BLaER1 (cell line): ENCODE measurements at regions not wholly inside any gene's neighbourhood (a gene's known extent, or its start where the extent isn't known, plus 50 kb on each side); places are given as distances from the start of the nearest gene placed in this dataset.

Experiments
- H3K27ac ChIP-seq: shearing (Covaris generic); formaldehyde crosslinking; 2 replicates; pipeline ENCODE4 v1.8.1; 2022
- H3K27me3 ChIP-seq: shearing (Covaris generic); formaldehyde crosslinking; 2 replicates; pipeline ENCODE4 v1.8.1; 2022
- H3K36me3 ChIP-seq: shearing (Covaris generic); formaldehyde crosslinking; 2 replicates; pipeline ENCODE4 v1.8.1; 2022
- H3K4me1 ChIP-seq: shearing (Covaris generic); formaldehyde crosslinking; 2 replicates; pipeline ENCODE4 v1.8.1; 2022
- H3K4me2 ChIP-seq: shearing (Covaris generic); formaldehyde crosslinking; 2 replicates; pipeline ENCODE4 v1.8.1; 2022
- H3K4me3 ChIP-seq: shearing (Covaris generic); formaldehyde crosslinking; 2 replicates; pipeline ENCODE4 v1.8.1; 2022
- H3K9ac ChIP-seq: shearing (Covaris generic); formaldehyde crosslinking; 2 replicates; pipeline ENCODE4 v1.8.1; 2022
- H3K9me3 ChIP-seq: shearing (Covaris generic); formaldehyde crosslinking; 2 replicates; pipeline ENCODE4 v1.8.1; 2022
- H4K20me1 ChIP-seq: shearing (Covaris generic); formaldehyde crosslinking; 2 replicates; pipeline ENCODE4 v1.8.1; 2022
- Cebpa-rat ChIP-seq: shearing (Covaris generic); IDR thresholded peaks from 2 replicates; pipeline ENCODE4 v1.8.1; 2022

- no peak overlapping the region for H3K9ac ChIP-seq
- H4K20me1 ChIP-seq: no peaks in the 10 kb centered on the region
- H3K27me3 ChIP-seq: no peaks in the 10 kb centered on the region
- TF ChIP-seq Cebpa-rat: no peak
- no peak overlapping the region for H3K4me3 ChIP-seq
- H3K4me2 ChIP-seq: no peak overlapping the region
- H3K9me3 ChIP-seq: peaks cover 7% of the 10 kb centered on the region; the same call in 1 of the 2 replicates
- H3K4me1 ChIP-seq: no peaks in the 10 kb centered on the region; the same call in 1 of the 2 replicates
- H3K27ac ChIP-seq: no peak overlapping the region
- no peaks in the 10 kb centered on the region for H3K36me3 ChIP-seq
Measured at GRCh38 chr2:239640676-239641578, 240.1 kb upstream of the HDAC4 start.

GRCh38 chr2:239640210-239640609, 239.4 kb upstream of the HDAC4 start:
- Histone ChIP-seq H3K9me3 (peaks cover 7% of the 10 kb centered on the region; the same call in 1 of the 2 replicates), H3K27me3 (no peaks in the 10 kb centered on the region), H3K36me3 (no peaks in the 10 kb centered on the region)

GRCh38 chr2:239639421-239640185, 238.8 kb upstream of the HDAC4 start:
- H3K4me1 ChIP-seq: no peaks in the 10 kb centered on the region; the same call in 1 of the 2 replicates
- no peak overlapping the region for H3K4me2 ChIP-seq
- no peak overlapping the region for H3K9ac ChIP-seq
- no peaks in the 10 kb centered on the region for H4K20me1 ChIP-seq
- H3K27ac ChIP-seq: no peak overlapping the region
- H3K4me3 ChIP-seq: no peak overlapping the region
- no peaks in the 10 kb centered on the region for H3K36me3 ChIP-seq
- no peak for TF ChIP-seq Cebpa-rat
- no peaks in the 10 kb centered on the region for H3K27me3 ChIP-seq
- H3K9me3 ChIP-seq: peaks cover 7% of the 10 kb centered on the region; the same call in 1 of the 2 replicates

More at GRCh38 chr2:239640210-239640609, 239.4 kb upstream of the HDAC4 start:
- no peaks in the 10 kb centered on the region; the same call in 1 of the 2 replicates for H3K4me1 ChIP-seq
- no peaks in the 10 kb centered on the region for H4K20me1 ChIP-seq
- H3K4me3 ChIP-seq: no peak overlapping the region
- TF ChIP-seq Cebpa-rat: no peak
- H3K4me2 ChIP-seq: no peak overlapping the region
- no peak overlapping the region for H3K9ac ChIP-seq
- H3K27ac ChIP-seq: no peak overlapping the region

GRCh38 chr2:239638376-239638775, 237.6 kb upstream of the HDAC4 start:
- no peak overlapping the region for H3K9ac ChIP-seq
- H3K9me3 ChIP-seq: peaks cover 7% of the 10 kb centered on the region; the same call in 1 of the 2 replicates
- no peaks in the 10 kb centered on the region for H4K20me1 ChIP-seq
- no peak overlapping the region for H3K27ac ChIP-seq
- no peaks in the 10 kb centered on the region for H3K27me3 ChIP-seq
- no peak overlapping the region for H3K4me2 ChIP-seq
- H3K4me1 ChIP-seq: no peaks in the 10 kb centered on the region
- no peaks in the 10 kb centered on the region for H3K36me3 ChIP-seq
- TF ChIP-seq Cebpa-rat: no peak
- no peak overlapping the region for H3K4me3 ChIP-seq

GRCh38 chr2:239636808-239637207, 236.0 kb upstream of the HDAC4 start:
- no peak overlapping the region for H3K4me3 ChIP-seq
- H3K4me2 ChIP-seq: no peak overlapping the region
- no peaks in the 10 kb centered on the region for H4K20me1 ChIP-seq
- peaks cover 7% of the 10 kb centered on the region; the same call in 1 of the 2 replicates for H3K9me3 ChIP-seq
- no peaks in the 10 kb centered on the region for H3K27me3 ChIP-seq
- H3K4me1 ChIP-seq: no peaks in the 10 kb centered on the region
- no peaks in the 10 kb centered on the region for H3K36me3 ChIP-seq
- no peak for TF ChIP-seq Cebpa-rat
- no peak overlapping the region for H3K9ac ChIP-seq
- no peak overlapping the region for H3K27ac ChIP-seq

- H3K27me3 ChIP-seq: no peaks in the 10 kb centered on the region
- TF ChIP-seq Cebpa-rat: no peak
- H3K36me3 ChIP-seq: no peaks in the 10 kb centered on the region
Measured at GRCh38 chr2:239634769-239635168, 233.9 kb upstream of the HDAC4 start.

GRCh38 chr2:239630618-239631286, 229.9 kb upstream of the HDAC4 start:
- H3K9ac ChIP-seq: no peak overlapping the region

More at GRCh38 chr2:239634769-239635168, 233.9 kb upstream of the HDAC4 start:
- peaks cover 7% of the 10 kb centered on the region; the same call in 1 of the 2 replicates for H3K9me3 ChIP-seq
- H3K27ac ChIP-seq: no peak overlapping the region
- no peak overlapping the region for H3K9ac ChIP-seq
- H4K20me1 ChIP-seq: no peaks in the 10 kb centered on the region
- H3K4me2 ChIP-seq: no peak overlapping the region
- no peak overlapping the region for H3K4me3 ChIP-seq
- no peaks in the 10 kb centered on the region for H3K4me1 ChIP-seq

GRCh38 chr2:239629926-239630617, 229.3 kb upstream of the HDAC4 start:
- peaks cover 4% of the 10 kb centered on the region; the same call in 1 of the 2 replicates for H3K9me3 ChIP-seq
- no peaks in the 10 kb centered on the region for H4K20me1 ChIP-seq
- H3K4me3 ChIP-seq: no peak overlapping the region
- no peak overlapping the region for H3K4me2 ChIP-seq
- no peaks in the 10 kb centered on the region for H3K36me3 ChIP-seq
- no peaks in the 10 kb centered on the region for H3K27me3 ChIP-seq
- no peak overlapping the region for H3K9ac ChIP-seq
- peaks cover 14% of the 10 kb centered on the region for H3K4me1 ChIP-seq
- no peak for TF ChIP-seq Cebpa-rat
- H3K27ac ChIP-seq: no peak overlapping the region

More at GRCh38 chr2:239630618-239631286, 229.9 kb upstream of the HDAC4 start:
- H3K27ac ChIP-seq: no peak overlapping the region
- no peaks in the 10 kb centered on the region for H3K36me3 ChIP-seq
- no peak for TF ChIP-seq Cebpa-rat
- peaks cover 4% of the 10 kb centered on the region; the same call in 1 of the 2 replicates for H3K9me3 ChIP-seq
- no peaks in the 10 kb centered on the region for H3K27me3 ChIP-seq
- H3K4me2 ChIP-seq: no peak overlapping the region
- H3K4me3 ChIP-seq: no peak overlapping the region
- no peaks in the 10 kb centered on the region for H4K20me1 ChIP-seq
- H3K4me1 ChIP-seq: peaks cover 14% of the 10 kb centered on the region
